ENCODE measurements at regions not wholly inside any gene's neighbourhood (a gene's known extent, or its start where the extent isn't known, plus 50 kb on each side); places are given as distances from the start of the nearest gene placed in this dataset.

GRCh38 chr3:193914602-193915001, 221.3 kb upstream of the HES1 start:
- no peaks in the 10 kb centered on the region for H3K27me3 ChIP-seq
- no peak for DNase-seq
- TF ChIP-seq POLR2A (IDR thresholded peaks at IDR 0.05): no peak
- intact Hi-C loops (cut with DNase I; ENCODE audit: low total_unique reads): no loop called here
- H3K36me3 ChIP-seq (ENCODE audit: low read depth, missing control alignments): no peaks in the 10 kb centered on the region
- H3K4me1 ChIP-seq: peaks cover 7% of the 10 kb centered on the region
- H3K9me3 ChIP-seq: no peaks in the 10 kb centered on the region
- no peak overlapping the region for H3K4me3 ChIP-seq
- 67 to 76% methylated on average over 1 of the region's 1 CpG for WGBS, 2 donors
- no peak overlapping the region for H3K27ac ChIP-seq

DNA sequence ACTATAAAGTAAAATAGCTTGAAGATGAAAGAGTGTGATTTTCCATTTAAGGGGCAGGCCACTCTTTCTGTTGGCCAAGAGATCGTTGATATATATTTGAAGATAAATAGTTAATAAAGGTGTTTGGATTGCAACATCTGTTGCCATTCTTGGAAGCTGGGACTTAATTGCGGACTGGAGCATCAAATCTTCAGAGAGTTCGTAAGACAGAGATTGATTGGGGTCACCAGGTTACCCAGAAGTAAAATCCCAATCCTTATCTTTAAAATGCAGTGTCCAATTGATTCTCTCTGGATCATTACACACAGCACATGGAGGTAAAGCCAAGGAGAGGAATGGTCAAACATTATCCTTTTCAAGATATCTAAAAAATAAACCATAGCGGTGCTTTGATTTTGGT, 220.8 kb upstream of the HES1 start:
- Histone ChIP-seq H3K4me3 (no peak overlapping the region), H3K4me1 (peaks cover 7% of the 10 kb centered on the region), H3K36me3 (ENCODE audit: low read depth, missing control alignments) (no peaks in the 10 kb centered on the region), H3K27me3 (no peaks in the 10 kb centered on the region), H3K9me3 (no peaks in the 10 kb centered on the region), H3K27ac (no peak overlapping the region)
- DNase-seq: no peak
- WGBS, 2 donors: 95% methylated on average over 4 of the region's 4 CpGs
- intact Hi-C loops (cut with DNase I; ENCODE audit: low total_unique reads): no loop called here
- no peak for TF ChIP-seq POLR2A (IDR thresholded peaks at IDR 0.05)
- TF ChIP-seq, protein P1, sequence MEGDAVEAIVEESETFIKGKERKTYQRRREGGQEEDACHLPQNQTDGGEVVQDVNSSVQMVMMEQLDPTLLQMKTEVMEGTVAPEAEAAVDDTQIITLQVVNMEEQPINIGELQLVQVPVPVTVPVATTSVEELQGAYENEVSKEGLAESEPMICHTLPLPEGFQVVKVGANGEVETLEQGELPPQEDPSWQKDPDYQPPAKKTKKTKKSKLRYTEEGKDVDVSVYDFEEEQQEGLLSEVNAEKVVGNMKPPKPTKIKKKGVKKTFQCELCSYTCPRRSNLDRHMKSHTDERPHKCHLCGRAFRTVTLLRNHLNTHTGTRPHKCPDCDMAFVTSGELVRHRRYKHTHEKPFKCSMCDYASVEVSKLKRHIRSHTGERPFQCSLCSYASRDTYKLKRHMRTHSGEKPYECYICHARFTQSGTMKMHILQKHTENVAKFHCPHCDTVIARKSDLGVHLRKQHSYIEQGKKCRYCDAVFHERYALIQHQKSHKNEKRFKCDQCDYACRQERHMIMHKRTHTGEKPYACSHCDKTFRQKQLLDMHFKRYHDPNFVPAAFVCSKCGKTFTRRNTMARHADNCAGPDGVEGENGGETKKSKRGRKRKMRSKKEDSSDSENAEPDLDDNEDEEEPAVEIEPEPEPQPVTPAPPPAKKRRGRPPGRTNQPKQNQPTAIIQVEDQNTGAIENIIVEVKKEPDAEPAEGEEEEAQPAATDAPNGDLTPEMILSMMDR (IDR thresholded peaks at IDR 0.05): no peak

DNA sequence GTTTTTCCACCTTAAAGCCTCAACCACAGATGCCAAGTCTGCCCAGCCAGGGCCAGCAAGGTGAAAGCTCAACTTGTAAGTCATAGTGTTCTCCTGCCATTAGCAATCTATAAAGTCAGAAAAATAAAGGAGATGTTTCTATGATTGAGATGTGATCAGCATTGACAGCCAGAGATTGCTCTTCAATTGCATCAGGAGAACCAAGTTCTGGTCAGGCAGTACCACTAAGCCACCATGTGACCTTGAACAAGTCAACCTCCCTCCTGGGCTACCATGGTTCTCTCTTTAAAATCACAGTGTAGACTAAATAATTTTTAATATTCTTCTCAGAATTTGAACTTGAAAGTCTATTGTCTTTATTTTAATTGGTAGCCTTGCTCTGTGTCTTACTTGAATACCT, 220.3 kb upstream of the HES1 start:
- intact Hi-C loops (cut with DNase I; ENCODE audit: low total_unique reads): no loop called here
- no peaks in the 10 kb centered on the region for H3K36me3 ChIP-seq (ENCODE audit: low read depth, missing control alignments)
- H3K27me3 ChIP-seq: no peaks in the 10 kb centered on the region
- DNase-seq: no peak
- peaks cover 7% of the 10 kb centered on the region for H3K4me1 ChIP-seq
- H3K4me3 ChIP-seq: no peak overlapping the region
- TF ChIP-seq POLR2A (IDR thresholded peaks at IDR 0.05): no peak
- TF ChIP-seq, protein P1 (IDR thresholded peaks at IDR 0.05): no peak
- H3K9me3 ChIP-seq: no peaks in the 10 kb centered on the region
- no peak overlapping the region for H3K27ac ChIP-seq

- no peaks in the 10 kb centered on the region for H3K4me1 ChIP-seq
- no peak overlapping the region for H3K4me3 ChIP-seq
- no peaks in the 10 kb centered on the region for H3K27me3 ChIP-seq
- no peaks in the 10 kb centered on the region for H3K36me3 ChIP-seq (ENCODE audit: low read depth, missing control alignments)
- H3K27ac ChIP-seq: no peak overlapping the region
- no peak for DNase-seq
- intact Hi-C loops (cut with DNase I; ENCODE audit: low total_unique reads): no loop called here
- TF ChIP-seq POLR2A (IDR thresholded peaks at IDR 0.05): no peak
- TF ChIP-seq, protein P1 (IDR thresholded peaks at IDR 0.05): no peak
- WGBS, 2 donors: 89 to 91% methylated on average over 2 of the region's 2 CpGs
- no peaks in the 10 kb centered on the region for H3K9me3 ChIP-seq
These were observed 218.8 kb upstream of the HES1 start for GRCh38 chr3:193917158-193917557.

DNA sequence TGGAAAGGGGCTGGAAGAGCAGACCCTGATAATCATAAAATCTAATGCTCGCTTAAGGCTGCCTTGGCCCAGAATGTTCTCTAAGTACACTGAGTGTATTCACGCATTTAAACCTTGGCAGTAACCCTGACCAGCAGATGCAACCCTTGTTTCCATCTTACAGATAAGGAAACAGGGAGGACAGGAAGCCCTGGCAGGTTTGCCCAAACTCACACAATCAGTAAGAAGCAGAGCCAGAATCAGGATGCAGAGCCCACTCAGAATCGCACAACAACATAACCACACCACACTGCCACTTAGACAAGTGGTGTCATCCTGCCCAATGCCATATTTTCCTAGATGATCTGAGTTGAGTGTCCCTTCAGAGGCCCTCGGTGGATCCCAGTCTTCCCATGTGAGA, 214.5 kb upstream of the HES1 start:
- Histone ChIP-seq H3K4me1 (no peaks in the 10 kb centered on the region), H3K36me3 (ENCODE audit: low read depth, missing control alignments) (no peaks in the 10 kb centered on the region), H3K9me3 (no peaks in the 10 kb centered on the region), H3K27ac (no peak overlapping the region), H3K4me3 (no peak overlapping the region), H3K27me3 (no peaks in the 10 kb centered on the region)
- 56 to 61% methylated on average over 4 of the region's 4 CpGs for WGBS, 2 donors
- TF ChIP-seq, protein P1 (IDR thresholded peaks at IDR 0.05): no peak
- TF ChIP-seq POLR2A (IDR thresholded peaks at IDR 0.05): no peak
- intact Hi-C loops (cut with DNase I; ENCODE audit: low total_unique reads): no loop called here
- DNase-seq: no peak
